IPS-NIHi7 (cell line): ENCODE measurements at regions not wholly inside any gene's neighbourhood (a gene's known extent, or its start where the extent isn't known, plus 50 kb on each side); places are given as distances from the start of the nearest gene placed in this dataset.
"Not testable (repeated sequence)": the region's sequence is repeated elsewhere in the genome, so short reads cannot be mapped to it uniquely, and the experiment has no call there.

ENCODE experiments used
- DNase-seq: peaks from one replicate; pipeline ENCODE4 v3.0.0; 2012; ENCODE audit warnings: mixed read lengths; ENCODE audit errors: extremely low spot score

DNA sequence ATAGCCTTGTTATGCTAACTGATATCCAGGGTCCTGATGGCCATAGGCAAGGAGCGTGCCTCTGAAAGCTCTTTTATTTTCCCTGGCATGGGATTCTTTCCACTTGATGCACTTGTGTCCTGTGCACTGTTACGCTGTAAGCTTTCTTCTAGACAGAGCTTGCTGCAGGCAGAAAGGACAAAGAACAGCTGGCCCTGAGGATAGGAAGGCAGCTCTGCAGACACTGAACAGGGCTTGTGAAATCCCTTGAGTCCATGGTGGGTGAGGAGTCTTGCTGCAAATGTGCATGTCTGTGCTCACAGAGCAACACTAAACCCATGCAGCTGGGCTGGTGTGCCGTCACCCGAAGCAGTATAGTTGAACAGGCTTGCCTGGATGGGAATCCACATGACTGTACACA lies 126.6 kb downstream of the AKAP11 start:
- no peak for DNase-seq

DNA sequence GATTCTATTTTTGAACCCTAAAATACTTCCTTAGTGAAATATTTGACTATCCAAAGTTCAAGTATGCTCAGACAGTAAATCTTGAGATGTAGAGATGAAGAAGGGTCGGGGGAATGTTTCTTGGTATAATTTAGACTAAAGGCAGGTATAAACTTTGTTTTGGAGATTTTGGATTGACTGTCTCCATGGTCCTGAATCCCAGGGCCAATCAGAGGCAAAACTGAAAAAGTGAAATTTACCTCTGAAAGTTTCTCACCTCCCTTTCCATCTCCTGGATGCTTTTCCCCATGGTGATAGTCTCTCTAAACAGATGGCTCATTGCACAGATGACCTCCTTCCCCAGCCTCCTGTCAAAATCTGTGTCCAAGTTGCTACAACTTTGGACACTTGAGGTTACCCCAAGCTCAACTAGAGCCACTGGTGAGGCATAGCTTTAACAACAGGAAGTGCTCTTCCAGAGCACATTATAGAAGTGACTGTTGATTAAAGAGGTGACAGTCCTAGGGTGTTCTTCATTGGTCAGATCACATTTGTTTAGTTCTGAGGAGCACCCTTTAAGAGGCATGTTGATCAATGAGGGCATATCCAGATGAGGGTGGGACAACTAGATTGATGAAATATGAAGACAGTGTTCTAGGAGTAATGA lies 128.4 kb downstream of the AKAP11 start:
- DNase-seq = no peak

GRCh38 chr13:42401376-42401775 lies 129.4 kb downstream of the AKAP11 start:
- DNase-seq = no peak

- DNase-seq = no peak
Measured at GRCh38 chr13:42405665-42406390, 133.9 kb downstream of the AKAP11 start.

DNA sequence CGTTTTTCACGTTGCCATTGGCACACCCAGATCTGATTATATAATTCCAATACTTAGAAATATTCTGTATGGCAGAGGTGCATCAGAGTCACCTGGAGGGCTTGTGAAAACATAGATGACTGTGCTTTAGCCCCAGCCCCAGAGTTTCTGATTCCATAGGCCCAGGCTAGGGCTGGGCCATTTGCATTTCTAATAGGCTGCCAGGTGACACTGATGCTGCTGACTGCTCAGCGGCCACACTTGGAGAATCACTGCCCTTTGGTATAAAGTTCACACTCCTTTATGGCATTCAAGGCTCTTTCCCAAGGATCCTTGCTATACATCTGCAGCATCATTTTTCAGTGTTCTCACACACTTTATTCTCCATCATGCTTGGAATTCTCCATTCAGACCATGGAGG lies 137.1 kb downstream of the AKAP11 start:
- no peak for DNase-seq

DNA sequence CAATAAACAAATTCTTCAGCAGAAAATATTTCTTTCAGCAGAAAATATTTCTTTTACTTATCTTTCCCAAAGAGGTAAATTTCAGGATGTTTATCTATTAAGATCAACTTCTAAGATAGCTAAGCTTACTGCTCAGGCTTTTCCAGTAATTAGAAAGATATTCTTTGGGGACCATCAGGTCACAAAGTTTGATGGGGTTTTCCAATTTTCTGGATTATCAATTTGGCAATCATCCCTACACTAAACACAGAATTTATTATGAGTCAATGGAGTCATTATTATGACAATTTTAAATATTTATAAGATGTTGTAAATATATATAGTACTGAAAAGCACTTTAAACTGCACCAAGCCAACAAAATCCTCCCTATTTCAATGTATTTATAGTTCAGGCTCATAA lies 137.6 kb downstream of the AKAP11 start:
- DNase-seq = no peak

DNA sequence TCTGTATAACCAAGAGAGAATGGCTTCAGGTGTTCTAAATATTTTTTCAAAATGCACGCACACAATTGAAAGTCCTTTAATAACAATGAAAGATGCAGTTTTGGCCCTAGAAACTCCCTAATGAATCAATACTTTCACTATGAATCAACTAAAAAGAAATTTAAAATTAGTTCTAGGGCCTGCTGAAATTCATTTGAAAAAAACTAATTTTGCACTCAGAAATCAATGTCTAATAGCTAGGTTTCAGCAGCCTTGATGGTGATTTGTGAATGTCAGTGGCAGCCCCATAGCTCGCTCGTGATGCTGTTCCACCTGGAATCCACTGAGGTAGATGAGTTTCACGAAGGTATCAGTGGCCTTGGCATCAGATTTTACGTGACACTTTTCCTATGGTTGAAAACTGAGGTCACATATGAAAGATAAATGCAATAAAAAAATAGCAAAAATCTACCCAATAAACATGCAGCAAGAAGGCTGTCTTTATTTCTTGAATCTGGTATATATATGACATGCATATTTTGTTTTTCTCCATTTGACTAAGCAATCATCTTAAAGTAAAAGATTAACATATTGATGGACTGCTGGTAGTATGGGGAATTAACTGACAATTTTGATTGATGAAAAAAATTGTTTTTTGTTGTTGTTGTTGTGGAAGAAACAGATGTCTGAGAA lies 141.0 kb downstream of the AKAP11 start:
- no peak for DNase-seq

DNA sequence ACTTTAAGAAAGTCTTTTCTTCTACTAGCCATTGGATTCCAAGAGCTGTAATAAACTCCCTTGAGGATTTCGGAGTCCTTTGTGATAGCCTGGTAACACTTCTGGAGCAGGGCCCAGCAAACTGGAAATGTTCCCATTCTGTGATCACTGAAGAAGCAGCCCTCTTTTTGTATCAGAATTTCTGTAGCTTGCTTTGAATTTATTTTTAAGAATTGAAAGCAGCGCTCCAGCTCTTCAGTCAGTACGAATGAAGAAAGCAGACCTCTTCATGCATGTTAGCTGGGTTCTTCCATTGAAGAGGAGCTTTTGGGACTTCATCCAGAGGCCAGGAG lies 141.5 kb downstream of the AKAP11 start:
- DNase-seq = no peak

GRCh38 chr13:42417626-42418025 lies 145.7 kb downstream of the AKAP11 start:
- no peak for DNase-seq

DNA sequence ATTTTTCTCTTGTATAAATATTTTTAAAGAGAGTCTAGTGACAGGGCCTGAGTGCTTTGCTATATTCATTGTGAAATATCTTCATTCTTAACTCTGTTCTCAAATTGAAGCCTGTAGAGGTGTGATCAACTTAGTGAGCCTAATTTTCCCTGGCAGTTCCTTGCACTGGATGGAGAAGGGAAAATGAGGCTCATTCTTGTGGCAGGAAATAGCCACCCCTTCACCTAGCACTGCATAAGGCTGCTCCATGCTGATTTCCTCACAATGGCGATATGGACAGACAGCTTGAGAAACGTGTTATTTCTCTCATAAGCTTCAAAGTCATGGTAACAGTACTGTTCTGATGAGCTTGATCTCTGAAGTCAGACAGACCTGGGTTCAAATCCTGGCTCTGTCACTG lies 146.2 kb downstream of the AKAP11 start:
- no peak for DNase-seq

DNA sequence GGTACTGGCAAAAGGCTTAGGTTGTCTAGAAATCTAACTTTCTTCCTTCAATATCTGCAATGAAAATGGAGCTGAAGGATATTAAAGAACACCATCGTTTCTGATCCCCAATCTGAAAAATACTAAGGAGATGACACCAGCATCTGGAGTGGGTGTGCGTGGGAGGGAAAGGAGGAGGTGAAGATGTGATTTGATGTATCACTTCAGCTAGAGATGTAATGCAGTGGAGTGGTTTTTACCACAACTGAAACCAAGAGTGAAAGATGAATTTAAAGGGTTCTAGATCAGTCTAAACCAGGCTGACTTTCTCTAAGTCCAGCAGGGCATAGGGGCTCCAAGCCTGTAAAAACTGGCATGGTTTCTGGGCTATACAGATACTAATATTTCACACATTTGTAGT lies 148.4 kb downstream of the AKAP11 start:
- DNase-seq = no peak

GRCh38 chr13:42422681-42423080 lies 150.7 kb downstream of the AKAP11 start:
- DNase-seq = no peak

DNA sequence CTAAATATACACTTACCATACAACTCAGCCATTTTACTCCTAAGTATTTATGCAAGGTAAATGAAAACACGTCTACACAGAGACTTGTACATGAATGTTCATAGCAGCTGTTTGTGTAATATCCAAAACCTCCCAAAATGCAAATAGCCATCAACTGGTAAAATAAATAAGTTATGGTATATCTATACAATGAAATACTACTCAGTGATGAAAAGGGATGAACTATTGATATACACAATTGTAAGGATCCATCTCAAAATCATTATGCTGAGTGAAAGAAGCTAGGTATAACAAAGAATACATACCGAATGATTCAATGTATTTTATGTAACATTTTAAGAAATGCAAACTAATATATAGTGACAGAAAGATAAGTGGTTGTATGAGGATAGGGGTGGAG lies 149.8 kb upstream of the TNFSF11 start:
- DNase-seq = no peak

DNA sequence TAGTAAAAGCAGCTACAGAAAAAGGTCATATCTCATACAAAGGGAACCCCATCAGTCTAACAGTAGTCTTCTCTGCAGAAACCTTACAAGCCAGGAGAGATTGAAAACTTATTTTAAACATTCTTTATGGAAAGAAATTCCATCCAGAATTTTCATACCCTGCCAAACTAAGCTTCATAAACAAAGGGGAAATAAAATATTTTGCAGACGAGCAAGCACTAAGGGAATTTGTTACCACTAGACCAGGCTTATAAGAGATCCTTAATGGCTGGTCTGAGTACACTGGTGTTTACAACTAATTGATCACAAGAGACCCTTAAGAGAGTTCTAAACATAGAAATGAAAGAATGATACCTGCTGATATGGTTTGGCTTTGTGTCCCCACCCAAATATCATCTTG lies 128.6 kb upstream of the TNFSF11 start:
- no peak for DNase-seq

DNA sequence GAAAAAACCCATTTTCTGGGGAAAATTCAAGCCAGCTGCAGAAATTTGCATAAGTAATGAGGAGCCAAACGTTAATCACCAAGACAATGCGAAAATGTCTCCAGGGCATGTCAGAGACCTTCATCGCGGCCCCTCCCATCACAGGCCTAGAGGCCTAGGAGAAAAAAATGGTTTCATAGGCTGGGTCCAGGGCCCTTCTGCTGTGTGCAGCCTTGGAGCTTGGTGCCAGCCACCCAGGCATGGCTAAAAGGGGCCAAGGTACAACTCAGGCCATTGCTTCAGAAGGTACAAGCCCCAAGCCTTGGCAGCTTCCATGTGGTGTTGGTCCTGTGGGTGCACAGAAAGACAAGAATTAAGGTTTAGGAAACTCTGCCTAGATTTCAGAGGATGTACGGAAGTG lies 127.4 kb upstream of the TNFSF11 start:
- DNase-seq = not testable (repeated sequence)

DNA sequence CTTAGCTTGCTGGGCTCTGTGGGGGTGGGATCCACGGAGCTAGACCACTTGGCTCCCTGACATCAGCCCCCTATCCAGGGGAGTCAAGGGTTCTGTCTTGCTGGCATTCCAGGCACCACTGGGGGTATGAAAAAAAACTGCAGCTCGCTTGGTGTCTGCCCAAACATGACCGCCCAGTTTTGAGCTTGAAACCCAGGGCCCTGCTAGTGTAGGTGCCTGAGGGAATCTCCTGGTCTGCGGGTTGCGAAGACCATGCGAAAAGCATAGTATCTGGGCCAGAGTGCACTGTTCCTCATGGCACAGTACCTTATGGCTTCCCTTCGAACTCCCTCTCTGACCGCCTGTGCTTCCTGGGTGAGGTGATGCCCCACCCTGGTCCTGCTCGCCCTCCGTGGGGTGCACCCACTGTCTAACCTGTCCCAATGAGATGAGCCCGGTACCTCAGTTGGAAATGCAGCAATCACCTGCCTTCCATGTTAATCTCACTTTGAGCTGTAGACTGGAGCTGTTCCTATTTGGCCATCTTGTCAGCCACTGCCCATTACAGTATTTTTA lies 120.8 kb upstream of the TNFSF11 start:
- DNase-seq = no peak

GRCh38 chr13:42454749-42455148 lies 119.2 kb upstream of the TNFSF11 start:
- DNase-seq = no peak

- no peak for DNase-seq
Measured at GRCh38 chr13:42458193-42458592, 115.8 kb upstream of the TNFSF11 start.

DNA sequence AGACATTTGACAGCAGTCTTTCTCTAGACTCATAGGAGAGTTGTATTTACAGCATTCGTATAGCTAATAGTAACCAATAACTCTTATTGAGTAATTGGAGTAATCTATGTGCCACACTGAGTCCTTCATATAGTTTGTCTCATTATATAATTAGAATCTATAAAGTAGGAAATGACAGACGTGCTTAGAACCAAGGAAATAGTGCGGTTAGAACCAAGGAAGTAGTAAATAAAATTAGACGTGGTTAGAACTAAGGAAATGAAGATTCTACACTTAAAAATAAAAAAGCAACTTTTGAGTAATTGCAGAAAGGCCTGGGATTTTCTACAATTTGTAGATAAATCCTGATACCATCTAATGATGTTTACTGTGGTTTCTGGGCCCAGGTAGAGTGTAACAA lies 107.8 kb upstream of the TNFSF11 start:
- DNase-seq = no peak

GRCh38 chr13:42466609-42467008 lies 107.3 kb upstream of the TNFSF11 start:
- no peak for DNase-seq

- DNase-seq = no peak
Measured at GRCh38 chr13:42474954-42475353, 99.0 kb upstream of the TNFSF11 start.

DNA sequence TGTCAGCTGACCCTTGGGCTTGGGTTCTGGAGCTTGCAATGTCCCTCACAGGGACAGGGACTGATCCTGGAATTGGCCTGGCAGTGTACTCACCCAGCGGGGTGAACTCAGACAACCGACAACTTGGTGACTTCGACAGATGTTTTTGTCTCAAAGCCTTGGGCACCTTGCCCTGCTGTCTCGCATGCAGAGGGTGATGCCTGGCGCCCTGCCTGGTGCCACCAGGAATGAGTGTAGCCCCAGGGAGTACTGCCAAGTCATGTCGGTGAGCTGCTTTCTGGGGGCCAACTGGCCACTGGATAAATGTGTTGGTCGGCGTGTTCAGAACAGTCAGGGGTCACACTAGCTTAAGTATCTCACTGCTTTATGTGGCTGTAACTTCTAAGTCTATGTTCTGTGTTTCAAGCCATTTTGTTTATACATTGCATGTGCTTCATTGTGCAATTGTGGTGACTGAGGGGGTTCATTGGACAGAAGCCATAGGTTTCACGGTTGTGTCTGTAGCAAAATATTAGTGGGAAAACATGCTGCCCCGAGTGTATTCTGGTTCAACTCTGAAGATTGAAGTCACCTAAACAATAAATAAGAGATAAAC lies 96.3 kb upstream of the TNFSF11 start:
- no peak for DNase-seq
